ENCODE measurements at regions not wholly inside any gene's neighbourhood (a gene's known extent, or its start where the extent isn't known, plus 50 kb on each side); places are given as distances from the start of the nearest gene placed in this dataset.

DNA sequence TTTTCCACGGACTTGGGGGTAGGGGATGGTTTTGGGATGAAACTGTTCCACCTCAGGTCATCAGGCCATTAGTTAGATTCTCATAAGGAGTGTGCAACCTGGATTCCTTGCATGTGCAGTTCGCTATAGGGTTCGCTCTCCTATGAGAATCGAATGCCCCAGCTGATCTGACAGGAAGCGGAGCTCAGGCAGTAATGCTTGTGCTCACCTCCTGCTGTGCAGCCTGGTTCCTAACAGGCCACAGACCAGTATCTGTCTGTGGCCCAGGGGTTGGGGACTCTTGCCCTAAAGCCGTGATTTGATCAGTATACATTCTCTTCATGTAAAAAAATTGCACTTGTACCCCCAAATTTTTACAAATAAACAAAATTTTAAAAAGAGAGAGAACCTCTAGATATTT, 219.4 kb upstream of the CPNE8 start:
- DNase-seq, result no peak

DNA sequence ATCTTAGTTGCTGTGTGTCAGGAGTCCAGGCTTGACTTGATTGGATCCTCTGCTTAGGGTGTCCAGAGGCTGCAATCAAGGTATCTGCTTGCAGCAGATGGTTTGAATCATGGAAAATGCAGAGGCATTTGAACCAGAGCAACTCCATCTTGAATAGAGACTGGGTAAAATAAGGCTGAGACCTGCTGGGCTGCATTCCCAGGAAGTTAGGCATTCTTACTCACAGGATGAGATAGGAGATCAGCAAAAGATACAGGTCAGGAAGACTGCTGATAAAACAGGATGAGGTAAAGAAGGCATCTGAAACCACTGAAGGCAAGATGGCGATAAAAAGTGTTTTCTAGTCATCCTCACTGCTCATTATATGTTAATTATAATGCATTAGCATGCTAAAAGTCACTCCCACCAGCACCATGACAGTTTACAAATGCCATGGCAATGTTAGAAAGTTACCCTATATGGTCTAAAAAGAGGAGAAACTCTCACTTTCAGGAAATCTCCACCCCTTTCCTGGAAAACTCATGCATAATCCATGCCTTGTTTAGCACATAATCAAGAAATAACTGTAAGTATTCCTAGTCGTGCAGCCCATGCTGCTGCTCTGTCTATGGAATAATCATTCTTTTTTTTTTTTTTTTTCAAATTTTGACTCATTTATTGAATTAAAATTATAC, 218.3 kb upstream of the CPNE8 start:
- DNase-seq, result no peak

DNA sequence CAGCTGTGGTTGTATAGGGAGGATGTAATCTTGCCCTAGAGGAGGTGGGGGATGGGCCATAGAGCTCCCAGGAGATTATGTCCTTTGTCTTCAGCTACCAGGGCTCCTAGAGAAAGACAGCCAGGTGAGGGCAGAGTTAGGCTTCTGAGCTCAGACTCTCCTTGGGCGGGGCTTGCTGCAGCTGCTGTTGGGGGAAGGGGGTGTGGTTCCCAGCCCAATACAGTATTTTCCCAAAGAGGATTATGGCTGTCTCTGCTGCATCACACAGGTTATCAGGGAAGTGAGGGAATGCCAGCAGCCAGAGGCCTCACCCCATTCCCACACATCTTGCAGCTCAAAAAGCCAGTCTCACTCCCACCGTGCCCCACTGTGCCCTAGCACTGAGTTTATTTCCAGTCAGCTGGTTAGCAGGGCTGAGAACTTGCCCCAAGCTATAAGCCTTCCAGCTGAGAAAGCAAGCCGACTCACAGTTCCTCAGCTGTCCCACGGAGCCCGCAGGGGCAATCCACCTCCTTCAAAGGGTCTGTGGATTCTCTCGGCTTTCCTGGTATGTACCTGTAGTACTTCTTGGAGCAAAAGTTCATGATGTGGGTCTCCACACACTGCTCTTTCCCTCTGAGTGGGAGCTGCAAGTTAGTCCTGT, 217.3 kb upstream of the CPNE8 start:
- DNase-seq, result no peak

DNA sequence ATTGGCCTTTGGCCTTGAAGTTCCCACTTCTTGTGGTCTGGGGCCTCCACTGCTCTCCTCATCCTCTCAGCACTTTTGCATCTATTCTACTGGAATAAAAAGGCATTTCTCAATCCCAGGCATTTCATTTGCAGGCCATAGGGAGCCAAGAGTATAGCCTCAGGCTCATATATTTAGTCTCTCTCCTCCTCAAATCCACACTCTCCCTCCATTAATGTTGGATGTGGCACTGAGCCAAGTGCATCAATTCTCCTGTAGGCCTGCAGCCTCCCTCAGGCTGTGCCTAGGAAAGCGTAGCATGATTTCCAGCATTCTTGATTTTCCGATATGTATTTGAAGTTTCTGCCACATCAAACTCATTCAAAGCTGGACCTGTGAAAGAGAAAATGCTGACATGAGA, 211.5 kb upstream of the CPNE8 start:
- no peak for DNase-seq

DNA sequence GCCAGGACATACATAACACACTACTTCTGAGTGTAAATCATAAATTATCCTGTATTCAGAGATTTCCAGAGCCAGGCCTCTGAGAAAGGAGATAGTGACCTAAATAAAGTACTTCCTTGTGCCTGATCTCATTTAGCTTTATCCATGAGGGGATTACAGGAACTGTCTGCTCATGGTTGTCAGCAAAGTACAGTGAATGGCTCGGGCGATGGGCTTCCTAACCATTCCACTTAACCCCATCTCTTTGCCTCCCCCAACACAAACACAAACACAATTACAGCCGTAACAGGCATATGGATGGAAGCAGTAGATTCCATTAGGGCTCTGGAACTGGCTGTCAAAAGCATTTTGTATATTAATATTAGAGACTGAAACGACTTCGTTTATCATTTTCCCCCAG, 206.7 kb upstream of the CPNE8 start:
- no peak for DNase-seq

DNA sequence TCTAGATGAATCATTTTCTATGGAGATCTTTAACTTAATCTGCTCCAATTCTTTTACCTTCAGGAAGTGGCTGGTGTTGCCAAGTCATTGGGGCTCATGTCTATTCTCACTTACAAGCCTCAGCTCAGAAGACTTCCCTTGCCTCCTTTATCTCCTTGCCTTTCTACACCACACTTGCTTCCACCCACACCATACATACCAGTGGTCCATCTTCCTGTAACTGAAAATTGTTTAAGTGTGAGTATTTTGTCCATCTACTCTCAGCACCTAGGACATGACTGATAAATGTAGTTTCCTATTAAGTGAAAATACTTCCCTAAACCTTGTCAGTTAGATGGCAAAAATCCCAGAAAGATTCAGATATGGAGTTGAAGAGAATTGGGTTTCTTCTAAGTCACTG, 199.7 kb upstream of the CPNE8 start:
- DNase-seq, result no peak

DNA sequence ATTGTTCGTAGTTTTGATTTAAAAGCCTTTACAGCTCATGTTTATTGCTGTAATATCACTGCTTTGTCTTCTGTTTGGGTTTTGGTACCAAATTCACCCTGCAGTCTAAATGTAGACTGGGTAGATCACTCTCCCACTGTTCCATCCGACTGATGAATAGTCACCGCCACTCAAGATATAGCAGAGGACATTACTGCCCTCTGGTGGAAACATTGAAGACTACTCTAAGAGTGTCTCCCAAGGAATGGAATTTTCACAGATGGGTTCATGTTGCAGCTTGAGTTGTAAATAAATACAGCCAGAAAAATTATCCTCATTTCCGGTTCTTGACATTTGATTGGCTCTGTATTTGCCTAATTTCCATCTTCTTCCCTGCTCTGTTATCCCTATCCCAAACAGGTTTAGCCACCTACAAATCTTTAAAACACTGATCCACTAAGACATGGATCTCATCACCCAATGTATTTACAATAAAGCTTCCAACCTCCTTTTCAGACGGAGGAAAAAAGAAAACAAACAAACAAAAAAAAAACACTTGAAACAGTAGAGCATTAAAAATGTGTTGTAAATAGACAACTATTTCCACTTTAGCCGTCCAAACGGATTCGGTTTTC, 198.3 kb upstream of the CPNE8 start:
- peak; percentile 83 for DNase-seq

DNA sequence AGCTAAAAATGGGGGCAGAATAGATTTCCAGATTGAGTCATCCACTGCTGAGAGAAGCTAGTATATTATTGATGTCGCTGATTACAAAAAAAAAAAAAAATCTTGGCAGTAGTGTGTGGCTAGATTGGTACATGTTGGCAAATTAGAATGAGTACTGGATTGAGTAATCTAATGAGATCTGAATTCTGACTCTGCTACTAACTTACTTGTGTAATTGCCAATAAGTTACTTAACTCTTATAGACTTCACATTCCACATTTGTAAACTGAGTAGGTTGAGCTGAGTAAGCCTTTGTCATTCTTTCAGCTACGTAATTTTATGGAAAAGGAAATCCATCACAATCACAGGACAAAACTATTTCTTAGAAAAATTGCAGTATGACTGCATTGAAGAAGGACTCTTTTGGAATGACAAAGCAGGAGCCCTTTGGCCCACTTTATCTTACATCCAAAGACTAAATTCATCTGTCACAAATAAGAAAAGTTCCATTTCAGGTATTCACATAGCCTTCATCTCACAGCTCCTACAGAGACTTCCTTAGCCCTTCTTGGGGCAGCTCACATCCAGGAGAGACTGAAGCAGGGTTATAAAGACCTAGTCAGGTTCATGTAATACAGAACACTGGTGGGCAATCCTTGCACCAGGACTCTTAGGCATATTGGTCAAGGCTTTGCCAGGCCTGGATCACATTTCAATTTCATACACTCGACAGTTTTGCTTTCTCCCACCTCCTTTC, 197.3 kb upstream of the CPNE8 start:
- DNase-seq, result no peak

DNA sequence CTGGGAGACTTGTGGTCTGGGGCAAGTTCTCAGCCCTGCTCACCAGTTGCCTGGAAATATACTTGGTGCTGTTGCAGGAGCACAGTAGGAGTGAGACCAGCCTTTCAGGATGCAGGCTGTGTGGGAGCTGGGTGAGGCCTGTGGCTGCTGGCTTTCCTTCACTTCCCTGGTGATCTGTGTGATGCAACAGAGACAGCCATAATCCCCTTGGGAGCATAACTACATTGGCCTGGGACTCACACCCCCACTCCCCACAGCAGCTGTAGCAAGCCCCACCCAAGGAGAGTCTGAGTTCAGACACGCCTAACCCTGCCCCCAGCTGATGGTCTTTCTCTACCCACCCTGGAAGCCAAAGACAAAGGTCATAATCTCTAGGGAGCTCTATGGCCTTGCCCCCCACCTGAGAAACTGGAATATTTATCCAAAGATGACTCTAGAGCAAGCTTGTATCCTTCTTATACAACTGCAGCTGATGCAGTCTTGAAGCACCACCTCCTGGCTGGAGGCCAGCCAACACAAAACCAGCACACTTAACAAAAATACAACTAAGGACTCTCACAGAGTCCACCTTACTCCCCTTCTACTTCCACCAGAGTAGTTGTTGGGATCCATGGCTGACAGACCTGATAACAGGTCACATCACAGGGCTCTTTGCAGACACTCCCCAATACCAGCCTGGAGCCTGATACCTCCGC, 190.4 kb upstream of the CPNE8 start:
- no peak for DNase-seq

DNA sequence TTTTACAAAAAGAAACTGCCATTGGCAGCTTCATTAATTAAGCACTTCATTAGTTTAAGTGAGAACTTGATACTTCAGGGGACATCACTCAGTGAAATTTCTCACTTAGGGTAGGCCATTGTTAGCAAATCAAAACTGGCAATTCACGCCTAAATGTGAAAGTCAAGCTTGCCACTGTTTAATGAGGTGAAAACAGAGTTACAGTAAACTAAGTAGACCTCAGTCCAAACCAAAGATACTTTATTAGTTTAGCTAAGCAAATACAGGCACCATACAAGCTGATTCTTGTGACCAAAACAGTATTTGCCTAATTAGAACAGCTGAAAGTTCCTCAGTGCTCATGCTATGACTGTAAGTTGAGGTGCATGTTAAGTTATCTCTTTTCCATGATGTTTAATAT, 176.5 kb upstream of the CPNE8 start:
- no peak for DNase-seq

DNA sequence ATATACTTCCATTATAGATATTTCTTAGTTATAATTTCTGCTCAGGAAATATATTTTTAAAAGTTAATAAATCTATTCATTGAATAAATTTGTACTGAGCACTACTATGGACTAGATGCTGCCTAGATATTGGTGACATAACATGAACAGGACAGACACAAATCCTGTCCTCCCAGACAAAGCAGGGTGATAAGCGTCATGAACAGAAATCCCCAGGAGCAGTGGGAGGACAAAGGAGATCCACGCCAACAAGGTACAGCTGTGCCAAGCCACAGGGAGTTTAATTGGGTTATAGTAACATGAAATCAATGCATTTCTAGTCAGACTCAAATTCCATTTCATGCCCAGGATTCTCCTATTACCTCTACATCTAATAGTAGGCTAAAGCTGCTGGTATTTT, 171.8 kb upstream of the CPNE8 start:
- no peak for DNase-seq

DNA sequence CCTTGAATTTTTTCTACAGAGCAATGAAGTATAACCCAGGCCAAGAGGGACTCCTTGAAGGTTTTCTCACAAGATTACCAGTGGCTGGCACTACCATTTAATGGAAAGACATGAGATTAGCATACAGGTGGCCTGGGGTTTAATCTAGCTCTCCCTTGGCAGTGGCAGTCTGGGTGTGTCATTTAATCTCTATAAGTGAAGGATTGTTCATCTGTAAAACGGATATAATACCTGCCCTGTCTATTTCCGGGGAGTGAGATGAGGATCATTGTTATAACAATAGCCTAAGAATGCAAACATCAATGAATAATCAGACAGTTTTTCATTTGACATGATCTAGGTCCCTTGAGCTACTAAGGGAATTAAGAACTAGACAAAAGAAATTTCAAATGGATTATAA, 168.7 kb upstream of the CPNE8 start:
- no peak for DNase-seq

DNA sequence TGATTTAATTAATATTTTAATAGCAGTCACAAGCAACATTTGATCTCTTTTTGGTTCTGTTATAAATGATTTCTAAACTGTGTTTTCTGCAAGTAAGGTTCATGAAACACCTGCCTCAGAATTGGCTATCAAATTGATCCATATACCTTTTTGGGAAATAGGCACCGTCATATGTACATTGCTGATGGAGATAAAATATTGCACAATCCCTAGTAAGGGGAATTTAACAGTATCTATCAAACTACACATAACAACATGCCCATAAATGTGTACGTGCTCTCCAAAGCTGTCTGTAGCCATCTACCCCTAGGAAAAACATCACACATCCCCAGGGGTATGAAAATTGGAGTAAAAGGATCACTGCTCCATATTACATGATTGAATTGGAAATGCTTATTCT, 167.3 kb upstream of the CPNE8 start:
- DNase-seq, result no peak

DNA sequence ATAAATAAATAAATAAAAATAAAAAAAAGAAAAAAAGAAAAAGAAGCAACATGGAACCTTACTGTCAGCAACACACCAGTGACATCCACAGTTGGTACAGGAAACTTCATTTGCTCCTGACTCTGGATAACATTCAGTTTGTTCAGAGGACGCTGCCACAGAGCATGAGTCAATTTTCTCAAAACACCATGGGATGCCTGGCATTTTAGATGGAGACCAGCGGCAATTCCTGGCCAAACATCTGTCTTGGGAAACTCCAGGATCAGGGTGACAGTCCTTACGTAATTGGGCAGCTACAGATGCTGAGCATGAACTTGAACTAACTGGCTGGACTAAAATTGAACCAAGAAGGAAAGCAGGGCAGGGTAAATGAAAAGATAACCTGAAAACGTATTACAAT, 166.2 kb upstream of the CPNE8 start:
- DNase-seq, result no peak

DNA sequence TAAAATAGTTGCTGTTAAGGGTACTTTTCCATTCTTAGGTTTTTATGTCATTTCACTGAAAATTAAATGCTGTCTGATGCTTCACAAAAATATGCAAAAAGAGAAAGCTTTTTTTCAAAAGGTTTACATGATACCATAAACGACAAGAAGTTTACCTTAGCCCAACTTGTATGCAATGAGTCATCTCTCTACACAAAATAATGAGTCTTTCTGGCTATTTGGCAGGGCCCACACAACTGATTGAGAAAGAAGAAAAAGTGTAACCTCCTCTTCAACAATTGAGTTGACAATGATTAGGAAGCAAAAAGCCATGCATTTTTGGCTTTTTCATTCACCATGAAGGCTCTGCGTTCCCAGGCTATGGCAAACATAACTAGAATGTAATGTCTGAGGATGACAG, 165.4 kb upstream of the CPNE8 start:
- no peak for DNase-seq

DNA sequence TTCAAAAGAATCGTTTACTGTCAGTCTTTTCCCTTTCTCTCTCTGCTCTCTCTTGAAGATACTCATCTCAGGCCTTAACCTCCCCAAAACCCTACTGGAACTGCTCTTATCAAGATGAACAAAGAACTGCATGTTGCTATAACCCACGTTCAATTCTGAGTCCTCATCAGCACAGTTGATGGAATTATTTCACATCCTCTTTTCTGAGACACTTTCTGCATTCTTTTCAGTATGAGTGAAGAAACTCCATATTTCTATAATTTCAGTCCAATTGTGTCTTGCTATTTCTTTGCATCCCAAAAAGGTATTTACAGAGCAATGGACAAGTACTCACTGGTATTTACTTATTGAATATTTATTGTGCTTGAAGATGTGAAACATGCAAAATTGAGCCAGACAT, 160.1 kb upstream of the CPNE8 start:
- no peak for DNase-seq

DNA sequence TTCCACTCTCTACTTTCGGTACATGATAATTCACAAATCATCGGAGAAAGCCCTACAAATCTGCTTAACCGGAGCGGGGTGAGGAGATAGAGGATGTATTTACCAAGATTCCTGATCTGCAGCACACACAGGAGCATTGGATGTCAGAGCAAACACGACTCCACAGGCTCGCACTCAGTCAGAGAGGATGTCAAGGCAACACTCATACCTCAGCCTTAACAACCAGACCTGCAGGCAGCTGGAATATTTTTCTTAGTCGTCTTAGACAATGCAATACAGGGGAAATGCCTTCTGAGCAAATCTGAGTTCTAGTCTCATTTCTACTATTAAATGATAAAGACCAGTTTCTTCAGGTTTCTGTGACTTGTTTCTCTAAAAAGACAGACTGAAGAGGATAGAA, 159.3 kb upstream of the CPNE8 start:
- no peak for DNase-seq

DNA sequence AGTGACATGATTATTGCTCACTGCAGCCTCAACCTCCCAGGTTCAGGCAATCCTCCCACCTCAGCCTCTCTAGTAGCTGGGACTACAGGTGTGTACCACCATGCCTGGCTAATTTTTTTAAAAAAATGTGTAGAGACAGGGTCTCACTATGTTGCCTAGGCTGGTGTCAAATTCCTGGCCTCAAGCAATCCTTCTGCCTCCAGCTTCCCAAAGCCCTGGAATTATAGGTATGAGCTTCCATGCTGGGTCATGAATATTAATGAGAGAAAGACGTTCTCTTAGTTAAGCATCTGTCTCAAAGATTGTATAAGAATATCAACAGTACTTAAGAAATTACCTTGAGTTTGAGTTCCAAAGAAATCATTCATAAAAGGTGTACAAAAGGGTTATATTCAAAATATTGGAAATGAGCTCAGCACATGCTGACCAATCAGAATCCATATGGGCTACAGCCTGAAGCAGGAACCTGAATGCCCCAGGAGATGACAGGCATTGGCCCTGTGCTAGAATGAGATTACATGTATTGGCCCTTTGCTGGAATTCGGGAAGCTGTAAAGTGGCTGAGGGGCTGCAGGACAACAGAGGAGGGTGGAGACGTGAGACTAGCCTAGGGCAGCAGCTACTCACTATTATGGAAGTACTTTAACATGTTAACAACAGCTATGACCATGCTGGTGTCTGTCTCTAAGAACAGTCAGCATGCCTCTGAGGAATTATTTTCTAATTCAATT, 157.0 kb upstream of the CPNE8 start:
- no peak for DNase-seq

DNA sequence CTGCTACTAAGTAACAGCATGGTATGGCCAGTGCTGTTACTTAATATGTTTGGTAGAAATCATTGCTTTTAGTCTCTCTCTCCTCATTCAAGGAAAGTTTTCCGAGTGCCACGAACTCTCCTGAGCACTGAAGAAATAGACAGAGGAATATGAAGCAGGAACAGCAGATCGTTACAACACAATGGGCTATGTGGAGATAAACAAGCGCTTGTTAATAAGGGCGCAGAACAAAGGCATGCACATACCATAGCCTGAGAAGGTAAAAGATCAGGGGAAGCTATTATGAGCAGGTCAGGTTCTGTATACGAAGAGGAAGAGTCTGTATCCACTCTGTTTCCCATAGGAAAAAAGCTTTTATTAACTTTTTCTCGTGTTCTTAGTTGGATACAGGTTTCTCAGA, 156.2 kb upstream of the CPNE8 start:
- DNase-seq, result no peak

DNA sequence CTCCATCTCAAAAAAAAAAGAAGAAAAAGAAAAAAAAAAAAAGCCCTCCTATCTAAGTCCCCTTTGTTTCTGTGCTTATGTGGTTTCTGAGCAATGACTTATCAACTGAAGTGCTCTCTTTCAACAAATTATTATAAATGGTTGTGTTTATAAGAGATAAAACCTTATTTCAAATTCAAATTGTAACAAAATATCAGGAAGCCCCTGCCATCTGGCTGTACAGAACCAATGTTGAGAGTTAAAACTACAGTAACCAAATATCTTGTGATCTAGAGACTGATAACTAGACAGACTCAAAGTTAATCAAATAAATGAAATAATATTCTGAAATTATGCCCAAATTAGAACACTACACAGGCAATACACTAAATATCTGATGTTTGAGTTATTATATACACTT, 143.0 kb upstream of the CPNE8 start:
- peak; percentile 2 for DNase-seq

DNA sequence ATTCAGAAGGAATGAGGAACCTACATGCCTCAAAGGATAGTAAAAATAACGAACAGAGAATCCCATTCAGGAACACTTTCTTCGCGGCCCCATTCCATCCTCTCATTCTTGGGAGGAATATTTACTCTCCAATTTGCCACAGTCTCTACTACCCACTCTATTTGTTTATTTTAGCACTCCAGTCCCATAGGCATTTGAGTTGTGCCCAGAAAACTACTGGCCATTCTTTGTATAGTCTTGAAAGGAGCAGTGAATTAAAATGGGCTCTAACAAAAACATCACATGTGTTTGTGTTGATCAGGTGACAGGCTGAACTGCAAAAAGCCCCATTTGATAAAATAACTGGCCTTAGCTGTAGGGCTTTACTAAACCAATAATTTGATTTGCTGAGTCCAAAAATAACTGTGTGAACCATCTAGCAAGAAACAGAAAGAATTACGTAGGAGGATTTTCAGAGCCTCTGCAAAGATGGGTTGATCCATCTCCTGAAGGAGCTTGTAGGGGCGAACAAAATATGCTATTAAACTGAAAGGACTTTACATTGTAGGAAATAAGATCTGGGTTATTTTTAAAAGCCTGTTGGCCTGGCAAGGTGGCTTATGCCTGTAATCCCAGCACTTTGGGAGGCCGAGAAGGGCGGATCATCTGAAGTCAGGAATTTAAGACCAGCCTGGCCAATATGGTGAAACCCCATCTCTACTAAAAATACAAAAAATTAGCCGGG, 142.3 kb upstream of the CPNE8 start:
- no peak for DNase-seq

DNA sequence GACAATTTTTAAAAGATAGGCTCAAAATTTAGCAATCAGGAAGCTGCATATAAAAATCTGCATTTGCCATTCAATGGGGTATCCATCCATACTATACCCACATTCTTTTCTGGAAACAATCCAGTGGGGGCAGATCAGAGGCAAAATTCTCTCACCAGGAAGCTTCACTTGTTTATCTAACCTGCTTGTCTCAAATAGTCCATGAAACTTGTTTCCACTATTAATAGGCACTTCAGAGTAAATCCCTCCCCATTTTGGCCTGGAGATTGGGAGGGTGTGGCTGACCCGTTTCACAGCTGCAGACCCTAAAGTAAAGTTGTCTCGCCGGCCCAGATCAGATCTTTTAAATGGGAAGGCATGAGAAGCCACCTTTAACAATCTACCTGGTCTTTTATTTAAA, 139.4 kb upstream of the CPNE8 start:
- no peak for DNase-seq

Measured in hematopoietic multipotent progenitor cell treated with erythropoietin and hydrocortisone succinate and interleukin-3 and kit ligand, for 4 days (in vitro differentiated cells).